ENCODE measurements at regions not wholly inside any gene's neighbourhood (a gene's known extent, or its start where the extent isn't known, plus 50 kb on each side); places are given as distances from the start of the nearest gene placed in this dataset.

DNA sequence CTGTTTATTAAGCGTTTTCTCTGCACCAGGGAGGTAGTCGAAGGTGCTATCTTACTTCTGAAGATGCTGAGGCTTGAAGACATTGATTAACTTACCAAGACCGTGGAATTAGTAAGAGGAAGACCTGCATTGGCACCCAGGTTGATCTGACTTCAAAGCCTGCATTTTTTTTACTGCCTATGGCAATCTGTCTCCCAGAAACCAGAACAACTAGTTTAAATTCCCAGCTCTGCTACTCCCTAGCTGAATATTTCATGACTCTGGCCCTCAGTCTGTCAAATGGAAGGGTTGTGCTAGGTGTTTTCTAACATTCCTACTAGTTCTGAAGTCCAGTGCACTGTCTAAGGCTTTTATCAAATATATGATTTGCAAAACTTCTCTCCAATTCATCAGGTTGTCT lies 52.0 kb upstream of the GRAMD1B start:
- no peak for DNase-seq (ENCODE audit: low read depth in 2 of 3, low spot score in 2 of 3)

DNA sequence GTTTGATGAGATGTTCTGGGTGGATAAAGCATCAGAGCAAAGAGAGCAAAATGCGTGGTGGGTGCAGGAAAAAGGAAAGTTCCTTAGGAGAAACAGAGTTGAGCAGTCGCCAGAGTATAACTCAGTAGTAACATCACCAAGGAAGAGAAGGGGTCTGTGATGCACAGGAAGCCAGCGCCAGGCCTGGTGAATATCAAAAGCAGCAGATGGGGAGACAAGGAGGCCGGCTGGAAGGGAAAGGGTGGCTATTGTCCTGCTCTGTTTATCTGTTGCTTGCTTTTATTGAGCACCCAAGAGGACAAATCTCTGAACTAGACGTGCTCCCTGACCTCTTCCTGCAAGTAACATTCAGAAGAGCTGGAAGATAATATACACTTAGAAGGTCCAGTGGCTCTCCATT lies 52.7 kb upstream of the GRAMD1B start:
- no peak for DNase-seq (ENCODE audit: low read depth in 2 of 3, low spot score in 2 of 3)

DNA sequence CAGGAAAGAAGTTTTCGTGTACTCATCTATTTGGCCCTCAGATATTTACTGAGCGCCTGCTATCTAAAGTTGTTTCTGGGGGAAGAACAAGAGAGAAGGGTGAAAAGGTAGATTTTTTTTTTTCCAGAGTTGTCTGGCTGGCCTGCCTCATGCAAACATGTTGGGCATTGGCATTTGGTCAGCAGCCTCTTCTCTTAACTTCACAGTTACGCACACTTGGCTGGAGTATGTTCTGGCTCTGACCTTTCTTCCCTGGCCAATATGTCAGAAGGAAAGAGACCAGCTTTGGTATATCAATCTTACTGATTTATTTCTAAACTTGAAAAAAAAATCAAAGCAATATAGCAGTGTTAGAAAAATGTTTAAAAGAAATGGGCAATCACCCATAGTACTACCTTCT lies 54.2 kb upstream of the GRAMD1B start:
- no peak for DNase-seq (ENCODE audit: low read depth in 2 of 3, low spot score in 2 of 3)

DNA sequence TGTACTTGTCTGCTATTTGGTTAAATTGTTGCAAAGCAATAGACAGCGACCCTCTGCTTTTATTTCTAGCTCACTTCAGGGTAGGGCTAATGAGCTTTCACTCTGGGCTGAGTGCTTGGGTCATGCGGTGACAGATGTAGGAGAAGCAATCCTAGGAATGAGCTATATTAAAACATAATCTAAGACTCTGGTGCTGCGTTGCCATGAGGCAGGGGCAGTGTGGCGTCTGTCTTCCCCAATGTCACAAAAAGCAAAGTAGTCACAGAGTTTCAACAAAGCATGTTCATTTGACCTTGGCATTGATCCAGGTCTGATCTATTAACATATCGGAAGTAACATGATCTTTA lies 55.5 kb upstream of the GRAMD1B start:
- no peak for DNase-seq (ENCODE audit: low read depth in 2 of 3, low spot score in 2 of 3)

DNA sequence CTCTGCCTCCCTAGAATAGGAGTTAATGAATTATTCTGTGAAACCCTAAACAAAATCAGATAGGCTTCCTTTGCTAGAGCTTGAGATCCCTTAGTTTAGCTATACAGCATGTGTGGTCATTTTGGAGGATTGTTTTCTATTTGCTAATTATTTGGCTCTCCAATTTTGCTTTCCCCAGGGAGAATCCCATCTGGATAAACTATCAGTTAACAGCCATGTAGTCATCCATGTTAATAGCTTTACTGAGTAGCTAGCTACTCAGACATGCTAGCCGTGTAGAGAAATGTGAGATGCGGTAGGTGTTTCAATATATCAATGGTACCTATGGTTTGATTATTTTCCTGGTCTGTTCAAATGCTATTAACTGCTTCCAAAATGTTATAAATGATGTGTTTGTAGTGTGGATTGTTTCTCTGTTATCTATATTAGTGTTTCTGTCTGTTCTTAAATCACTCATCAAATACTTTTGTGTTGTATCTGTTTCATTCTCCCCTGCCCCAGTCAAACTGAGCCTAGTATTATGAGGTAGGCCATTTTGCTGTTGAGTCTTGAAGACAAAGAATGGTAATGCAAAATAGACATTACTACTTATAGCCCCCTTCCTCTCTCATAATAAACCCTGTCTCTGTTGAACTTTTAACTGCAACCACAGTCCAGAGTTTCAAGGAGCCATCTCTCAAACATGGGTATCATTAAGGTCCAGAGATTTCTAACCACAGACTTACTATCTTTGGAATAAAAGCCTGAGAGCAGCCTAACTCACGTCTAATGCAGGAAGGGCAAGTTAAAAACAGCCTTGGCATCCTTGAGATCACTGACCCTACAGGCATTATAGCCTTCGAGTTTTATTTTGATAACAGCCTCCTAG lies 56.1 kb upstream of the GRAMD1B start:
- no peak for DNase-seq (ENCODE audit: low read depth in 2 of 3, low spot score in 2 of 3)

DNA sequence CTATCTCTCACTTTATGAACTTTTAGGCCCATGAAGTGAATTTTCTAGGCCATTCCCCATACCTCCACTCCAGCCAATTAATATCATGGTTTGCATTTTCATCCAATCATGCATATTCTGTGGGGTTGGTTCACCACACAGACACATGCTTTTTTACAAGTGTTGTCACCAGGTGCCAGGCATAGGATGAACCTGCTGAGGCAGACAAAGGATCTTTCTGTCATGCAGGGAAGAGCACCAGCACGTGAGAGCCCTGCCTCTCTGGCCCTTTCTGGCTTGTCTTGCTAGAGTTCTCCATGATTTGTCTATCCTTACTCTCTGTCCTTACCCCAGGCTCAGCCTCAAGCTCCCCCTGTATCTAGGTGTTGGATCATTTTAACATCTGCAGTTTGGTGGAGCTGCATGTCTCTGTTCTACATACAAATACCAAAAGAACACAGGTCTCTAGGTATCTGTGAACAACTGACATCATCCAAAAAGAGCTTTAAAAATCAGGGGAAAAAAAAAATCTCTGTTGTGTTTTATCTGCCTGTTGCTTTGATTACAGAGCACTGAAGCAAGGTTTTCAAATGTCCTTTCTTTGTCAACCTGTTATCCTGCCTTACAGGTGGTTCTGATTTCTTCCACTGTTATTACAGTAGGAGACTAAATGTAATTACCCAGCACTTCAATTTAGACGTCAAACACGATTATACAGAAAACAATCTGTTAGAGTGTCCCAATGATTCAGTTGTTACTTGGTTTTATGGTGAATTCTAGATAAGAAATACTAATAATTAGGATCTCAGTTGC lies 58.4 kb upstream of the GRAMD1B start:
- no peak for DNase-seq (ENCODE audit: low read depth in 2 of 3, low spot score in 2 of 3)

DNA sequence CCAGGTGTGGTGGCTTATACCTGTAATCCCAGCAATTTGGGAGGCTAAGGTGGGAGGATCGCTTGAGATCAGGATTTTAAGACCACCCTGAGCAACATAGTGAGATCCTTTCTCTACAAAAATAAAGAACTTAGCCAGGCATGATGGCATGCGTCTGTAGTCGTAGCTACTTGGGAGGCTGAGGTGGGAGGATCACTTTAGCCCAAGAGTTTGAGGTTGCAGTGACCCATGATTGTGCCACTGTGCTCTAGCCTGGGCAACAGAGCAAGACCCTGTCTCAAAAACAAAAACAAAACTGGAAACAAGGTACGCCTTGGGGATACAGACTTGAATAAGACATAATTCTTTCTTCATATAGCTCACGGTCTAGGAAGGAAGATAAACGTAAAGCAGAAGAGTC lies 63.1 kb upstream of the GRAMD1B start:
- DNase-seq (ENCODE audit: low read depth in 2 of 3, low spot score in 2 of 3): no peak

DNA sequence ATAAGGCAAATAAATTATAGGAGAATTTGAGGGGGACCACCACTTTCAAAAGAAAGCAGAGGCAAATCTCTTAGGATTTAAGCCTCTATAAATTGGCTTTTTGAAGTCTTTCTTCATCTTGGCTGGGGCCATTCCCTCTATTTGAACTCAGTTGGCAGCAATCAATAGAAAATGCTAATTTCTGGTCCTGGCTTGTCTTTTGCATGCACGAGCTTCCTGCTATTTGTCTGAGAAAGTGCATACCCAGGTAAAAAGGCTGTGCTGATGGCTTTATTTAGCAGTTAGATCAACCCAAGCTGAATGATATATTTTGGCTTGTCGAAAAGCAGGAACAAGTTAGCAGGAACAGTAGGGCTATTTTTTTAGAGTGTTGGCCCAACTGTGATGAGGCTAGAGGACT lies 64.1 kb upstream of the GRAMD1B start:
- DNase-seq (ENCODE audit: low read depth in 2 of 3, low spot score in 2 of 3): no peak

DNA sequence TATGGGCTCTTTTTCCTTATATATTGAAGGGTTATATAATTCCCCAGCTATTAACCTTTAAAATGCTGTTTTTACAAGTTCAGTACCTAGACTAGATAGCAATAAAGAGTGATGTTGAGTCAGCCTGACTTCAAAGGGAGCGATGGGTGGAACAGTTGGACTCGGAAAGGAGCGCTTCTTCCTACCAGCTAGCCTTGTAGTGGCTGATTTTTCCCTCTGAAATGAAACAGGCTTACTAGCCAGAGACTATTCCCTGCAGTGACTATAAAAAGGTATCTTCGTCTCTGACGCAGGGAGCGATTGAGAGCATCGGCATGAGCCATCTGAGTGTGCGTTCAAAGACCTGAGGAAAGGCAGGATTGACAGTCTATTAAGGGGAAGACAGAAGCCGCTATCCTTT lies 66.0 kb upstream of the GRAMD1B start:
- no peak for DNase-seq (ENCODE audit: low read depth in 2 of 3, low spot score in 2 of 3)

DNA sequence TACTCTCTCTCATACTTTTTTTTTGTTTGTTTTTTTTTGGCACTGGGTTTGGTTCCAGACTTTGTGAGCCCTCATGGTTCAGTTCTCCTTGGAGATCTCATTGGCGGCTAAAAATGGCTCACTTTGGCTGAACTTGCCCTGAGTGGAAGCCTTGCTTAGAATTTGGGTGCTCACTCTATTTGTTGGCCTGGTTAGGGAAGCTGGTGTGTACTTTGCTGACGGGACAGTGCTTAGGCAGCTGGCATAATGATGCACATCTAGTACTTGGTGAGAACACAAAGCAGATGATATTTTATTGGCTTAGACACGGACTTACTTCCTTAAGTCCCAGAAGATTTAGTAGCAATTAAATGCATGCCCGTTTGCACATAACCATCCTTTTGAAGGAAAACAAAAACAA lies 66.5 kb upstream of the GRAMD1B start:
- no peak for DNase-seq (ENCODE audit: low read depth in 2 of 3, low spot score in 2 of 3)

DNA sequence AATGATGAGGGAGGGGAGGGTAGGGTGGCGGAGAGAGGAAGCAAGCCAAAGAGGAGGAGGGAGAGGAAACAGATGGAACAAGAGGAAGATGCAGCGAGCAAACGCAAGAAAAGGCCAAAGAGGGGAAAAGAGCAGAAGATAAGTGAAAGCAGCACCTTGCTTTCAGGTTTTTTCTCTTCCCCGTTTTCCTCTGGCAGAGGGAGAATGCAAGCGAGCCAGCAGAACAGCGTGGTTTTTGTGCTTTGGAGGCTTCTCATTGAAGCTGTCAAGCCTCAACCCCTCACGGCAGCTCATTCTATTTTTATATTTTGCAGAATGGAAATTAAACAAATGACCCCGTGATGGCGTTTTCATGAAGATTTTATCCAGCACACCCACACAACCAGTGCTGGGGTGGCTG lies 67.1 kb upstream of the GRAMD1B start:
- no peak for DNase-seq (ENCODE audit: low read depth in 2 of 3, low spot score in 2 of 3)

DNA sequence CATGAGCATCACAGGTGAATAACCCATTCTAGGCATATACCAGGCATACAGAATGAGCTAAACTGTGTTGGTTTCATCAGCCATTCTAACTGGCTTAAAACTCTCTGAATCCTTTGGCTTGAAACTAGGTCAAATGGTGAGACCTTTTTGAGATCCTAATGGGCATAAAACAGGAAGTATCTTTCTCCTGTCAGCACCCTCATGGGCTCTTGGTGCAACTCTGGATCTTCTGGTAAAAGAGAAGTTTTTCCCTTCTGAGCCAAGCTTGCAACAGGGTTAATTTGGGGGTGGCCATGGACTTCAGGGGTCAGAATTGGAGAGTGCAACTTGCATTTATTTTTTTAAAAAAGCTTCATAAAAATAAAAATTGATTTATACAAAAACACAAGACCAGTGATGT lies 67.9 kb upstream of the GRAMD1B start:
- DNase-seq (ENCODE audit: low read depth in 2 of 3, low spot score in 2 of 3): no peak

DNA sequence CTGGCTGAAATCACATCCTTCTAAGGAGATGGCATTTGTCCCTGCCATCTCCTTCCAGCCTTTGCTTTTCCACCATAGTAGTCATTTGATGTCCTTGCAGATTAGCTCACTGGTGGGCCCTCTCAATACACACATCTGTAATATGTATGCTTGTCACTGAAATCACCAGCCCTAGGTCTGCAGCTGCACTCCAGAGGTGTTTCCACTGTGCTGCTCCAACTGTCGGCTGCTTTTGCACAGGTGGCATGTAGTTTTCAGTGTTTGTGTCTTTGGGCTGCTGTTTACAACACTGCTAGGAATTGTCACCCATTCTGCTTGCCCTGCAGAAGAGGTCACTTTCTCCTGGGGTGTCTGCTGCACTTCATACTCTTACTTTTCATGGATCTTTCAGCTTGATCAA lies 69.0 kb upstream of the GRAMD1B start:
- DNase-seq (ENCODE audit: low read depth in 2 of 3, low spot score in 2 of 3): no peak

DNA sequence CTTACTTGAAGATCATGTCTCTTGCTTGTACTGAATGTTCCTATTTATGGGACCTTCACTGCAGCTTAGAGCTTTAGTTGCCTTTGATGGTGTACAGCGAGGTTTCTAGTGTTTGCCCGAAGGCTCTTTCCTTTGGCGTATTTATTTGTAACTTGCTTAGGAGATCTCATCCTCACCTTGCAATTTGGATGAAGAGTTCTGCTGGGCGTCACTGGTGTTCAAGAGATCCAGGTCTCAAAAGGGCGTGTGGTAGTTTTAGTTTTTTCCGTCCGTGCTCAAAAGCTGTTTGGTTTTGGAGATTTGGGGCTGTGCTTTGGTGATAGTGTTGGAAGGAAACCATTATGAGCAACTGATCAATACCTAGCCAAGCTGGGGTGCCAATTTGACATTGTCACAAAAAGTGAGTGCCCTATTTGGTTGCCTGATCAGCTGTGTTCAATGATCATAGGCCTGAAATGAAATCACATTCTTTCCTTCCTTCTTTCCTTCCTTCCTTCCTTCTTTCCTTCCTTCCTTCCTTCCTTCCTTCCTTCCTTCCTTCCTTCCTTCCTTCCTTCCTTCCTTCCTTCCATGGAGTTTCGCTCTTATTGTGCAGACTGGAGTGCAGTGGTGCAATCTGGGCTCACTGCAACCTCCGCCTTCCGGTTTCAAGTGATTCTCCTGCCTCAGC lies 69.7 kb upstream of the GRAMD1B start:
- no peak for DNase-seq (ENCODE audit: low read depth in 2 of 3, low spot score in 2 of 3)

DNA sequence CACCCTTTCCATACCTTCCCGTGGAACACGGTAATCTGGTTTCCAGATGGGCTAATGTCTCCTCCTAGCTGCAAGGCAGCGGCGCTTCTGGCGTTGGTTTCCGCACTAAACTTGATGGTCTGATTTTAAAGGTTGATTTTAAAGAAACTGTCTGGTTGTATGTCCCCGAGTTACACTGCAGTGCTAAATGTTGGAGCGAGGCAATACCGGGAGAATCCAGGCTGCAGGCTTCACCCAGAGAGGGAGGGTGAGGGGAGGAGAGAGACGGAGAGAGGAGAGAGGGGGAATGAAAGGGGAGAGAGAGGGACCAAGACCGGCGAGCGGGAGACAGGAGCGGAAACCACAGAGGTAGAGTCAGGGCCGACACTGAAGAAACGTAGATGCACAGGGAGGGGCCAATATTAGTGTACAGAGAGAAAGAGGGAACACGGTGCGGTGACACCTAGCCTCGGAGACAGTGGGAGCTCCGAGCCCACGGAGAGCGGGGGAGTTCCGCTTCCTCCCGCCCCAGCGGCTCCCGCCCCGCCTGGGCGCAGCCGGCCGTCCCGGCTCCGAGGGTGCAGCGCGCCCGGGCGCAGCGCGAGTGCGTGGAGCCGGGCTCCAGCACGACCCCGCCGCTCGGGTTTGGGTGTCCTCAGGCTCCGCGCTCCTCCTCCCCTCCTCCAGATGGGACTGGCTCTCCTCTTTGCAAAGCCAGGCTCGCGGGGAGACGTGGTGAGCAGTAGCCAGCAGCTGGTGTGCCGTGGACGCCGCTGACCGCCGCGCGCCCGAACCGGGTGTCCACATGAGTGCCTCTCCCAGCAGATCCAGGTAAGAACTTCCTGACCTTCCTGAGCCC lies 71.9 kb upstream of the GRAMD1B start:
- DNase-seq (ENCODE audit: low read depth in 2 of 3, low spot score in 2 of 3): peak in 2 of 3 experiments; percentile 22 to 30

DNA sequence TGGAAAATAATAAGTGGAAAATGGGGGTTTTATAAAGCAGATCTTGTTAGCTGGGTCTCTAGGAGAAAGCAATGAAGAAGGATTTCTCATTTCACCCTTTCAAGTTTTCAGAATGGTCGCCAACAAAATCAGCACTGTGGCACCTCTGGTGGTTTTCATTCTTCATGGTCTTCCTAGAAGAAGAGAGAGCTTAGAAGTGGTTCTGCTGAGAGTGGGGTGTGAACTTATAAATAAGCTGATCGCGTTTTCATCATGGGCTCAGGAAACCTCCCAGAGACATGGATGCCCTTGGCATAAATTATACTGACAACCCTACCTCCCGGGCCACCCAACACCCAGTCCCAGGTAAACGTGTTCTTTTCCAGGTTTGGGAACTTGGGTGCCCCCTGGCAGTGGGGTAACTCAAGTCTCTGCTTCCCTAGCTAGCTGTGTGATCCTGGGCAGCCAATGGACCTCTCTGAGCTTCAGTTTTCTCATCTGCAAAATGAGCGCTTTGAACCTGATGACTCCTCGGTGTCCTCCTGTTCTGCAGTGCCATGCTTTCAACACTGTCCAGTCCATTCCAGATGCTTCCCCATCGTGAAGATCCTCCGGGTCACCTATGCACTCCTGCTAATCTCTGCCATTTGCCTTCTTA lies 72.6 kb upstream of the GRAMD1B start:
- peak in 1 of 3 experiments; percentile 7 for DNase-seq (ENCODE audit: low read depth in 2 of 3, low spot score in 2 of 3)

DNA sequence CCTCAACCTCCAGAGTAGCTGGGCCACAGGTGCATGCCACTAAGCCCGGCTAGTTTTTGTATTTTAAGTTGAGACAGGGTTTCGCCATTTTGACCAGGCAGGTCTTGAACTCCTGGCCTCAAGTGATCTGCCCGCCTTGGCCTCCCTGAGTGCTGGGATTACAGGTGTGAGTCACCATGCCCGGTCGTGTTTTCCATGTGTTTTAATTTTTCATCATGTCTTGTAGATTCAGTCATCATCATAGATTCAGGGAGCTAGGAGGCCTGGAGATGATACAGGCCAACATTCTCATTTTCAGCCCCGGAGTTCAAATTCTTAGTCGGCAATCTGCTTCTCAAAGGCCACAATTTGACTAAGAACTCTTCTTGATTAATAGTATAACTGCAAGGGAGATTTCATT lies 73.5 kb upstream of the GRAMD1B start:
- no peak for DNase-seq (ENCODE audit: low read depth in 2 of 3, low spot score in 2 of 3)

DNA sequence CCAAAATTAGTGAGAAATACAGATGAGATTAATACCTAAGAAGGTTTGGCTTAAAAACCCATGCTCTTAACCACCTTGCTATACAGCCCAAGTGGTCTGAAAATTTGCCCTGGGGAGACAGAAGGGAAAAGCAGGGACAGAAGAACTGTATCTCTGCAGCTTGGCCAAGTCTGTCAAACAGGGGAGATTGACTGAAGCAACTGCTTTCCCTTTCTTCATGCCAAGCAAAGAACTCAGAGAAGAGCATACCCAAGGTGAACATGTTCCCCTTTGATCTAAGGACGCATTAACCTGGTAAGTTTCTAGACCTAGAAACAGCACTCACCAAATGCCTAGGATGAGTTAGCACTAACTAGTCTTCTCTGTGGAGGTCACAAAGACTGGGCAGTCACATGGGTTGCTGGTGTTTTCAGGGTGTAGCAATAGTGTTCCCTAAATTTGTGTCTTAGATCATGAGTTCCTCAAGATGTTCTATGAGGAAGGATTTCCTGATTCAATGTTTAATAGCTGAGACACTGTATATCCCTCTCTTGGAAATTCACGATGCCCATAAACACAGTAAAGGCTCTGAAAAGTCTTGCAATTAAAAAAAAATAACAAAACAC lies 75.6 kb upstream of the GRAMD1B start:
- DNase-seq (ENCODE audit: low read depth in 2 of 3, low spot score in 2 of 3): no peak

DNA sequence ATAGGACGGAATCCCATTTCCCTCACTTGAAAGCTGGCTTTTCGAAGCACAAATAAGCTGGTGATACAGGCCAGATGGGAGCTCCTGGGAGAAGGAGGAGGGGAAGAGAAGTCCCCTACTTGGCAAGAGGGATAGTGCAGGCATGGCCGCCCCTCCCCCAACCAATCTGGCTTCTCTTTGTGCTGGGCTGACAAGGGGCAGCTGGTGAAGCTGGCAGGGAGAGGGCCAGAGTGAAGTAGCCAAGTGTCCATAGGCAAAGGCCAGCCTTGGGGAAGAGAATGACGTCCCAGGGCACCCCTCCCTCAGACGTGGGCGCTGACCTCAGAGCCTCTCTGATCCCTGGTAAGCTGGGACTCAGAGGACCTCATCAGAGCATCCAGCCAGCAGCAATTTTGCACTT lies 78.7 kb upstream of the GRAMD1B start:
- no peak for DNase-seq (ENCODE audit: low read depth in 2 of 3, low spot score in 2 of 3)

DNA sequence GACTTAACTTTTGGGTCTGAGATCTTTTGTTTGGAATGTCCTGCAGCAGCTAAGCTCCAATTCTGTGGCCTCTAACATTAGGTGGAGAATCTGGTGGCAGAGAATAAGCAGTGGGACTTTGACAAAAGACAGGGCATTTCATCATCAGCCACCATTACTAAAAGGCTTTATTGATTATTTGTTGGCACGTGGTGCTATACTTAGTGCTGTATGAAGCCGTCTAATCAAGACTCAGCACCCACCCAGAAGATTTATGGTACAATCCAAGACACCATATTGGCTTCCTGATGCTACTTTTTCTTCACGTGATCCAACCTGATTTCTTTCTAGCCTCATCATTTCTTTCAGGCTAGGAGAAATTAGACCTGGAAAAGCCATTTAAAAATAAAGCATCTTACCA lies 80.7 kb upstream of the GRAMD1B start:
- DNase-seq (ENCODE audit: low read depth in 2 of 3, low spot score in 2 of 3): no peak
